COR-L47 (cell line): ENCODE measurements at regions not wholly inside any gene's neighbourhood (a gene's known extent, or its start where the extent isn't known, plus 50 kb on each side); places are given as distances from the start of the nearest gene placed in this dataset.

ENCODE experiments used
- DNase-seq: peaks from one replicate; lab custom pipeline; 2025; lab: John Stamatoyannopoulos, UW

- DNase-seq, result peak; percentile 66
These were observed 344.6 kb upstream of the SHH start for GRCh38 chr7:156156734-156157408.

GRCh38 chr7:156155988-156156733, 343.9 kb upstream of the SHH start:
- DNase-seq, result peak; percentile 66

GRCh38 chr7:156153590-156153989, 341.3 kb upstream of the SHH start:
- no peak for DNase-seq

- no peak for DNase-seq
These were observed 340.1 kb upstream of the SHH start for GRCh38 chr7:156152390-156152789.

- no peak for DNase-seq
These were observed 339.4 kb upstream of the SHH start for GRCh38 chr7:156151658-156152057.

- peak; percentile 6 for DNase-seq
These were observed 338.8 kb upstream of the SHH start for GRCh38 chr7:156151078-156151477.

- no peak for DNase-seq
These were observed 336.7 kb upstream of the SHH start for GRCh38 chr7:156148995-156149394.

GRCh38 chr7:156148547-156148946, 336.3 kb upstream of the SHH start:
- no peak for DNase-seq

- DNase-seq, result no peak
These were observed 335.7 kb upstream of the SHH start for GRCh38 chr7:156147756-156148504.

GRCh38 chr7:156147104-156147503, 334.8 kb upstream of the SHH start:
- no peak for DNase-seq

GRCh38 chr7:156145996-156146395, 333.7 kb upstream of the SHH start:
- no peak for DNase-seq

- DNase-seq, result no peak
These were observed 332.9 kb upstream of the SHH start for GRCh38 chr7:156145184-156145583.

GRCh38 chr7:156143683-156144082, 331.4 kb upstream of the SHH start:
- no peak for DNase-seq

- DNase-seq, result no peak
These were observed 330.9 kb upstream of the SHH start for GRCh38 chr7:156143158-156143557.

- no peak for DNase-seq
These were observed 329.7 kb upstream of the SHH start for GRCh38 chr7:156141941-156142340.

GRCh38 chr7:156140896-156141295, 328.6 kb upstream of the SHH start:
- no peak for DNase-seq

- DNase-seq, result no peak
These were observed 328.2 kb upstream of the SHH start for GRCh38 chr7:156140447-156140846.

- no peak for DNase-seq
These were observed 327.4 kb upstream of the SHH start for GRCh38 chr7:156139633-156140032.

GRCh38 chr7:156139112-156139511, 326.8 kb upstream of the SHH start:
- DNase-seq, result no peak

- DNase-seq, result no peak
These were observed 319.6 kb upstream of the SHH start for GRCh38 chr7:156131881-156132280.

- DNase-seq, result no peak
These were observed 317.3 kb upstream of the SHH start for GRCh38 chr7:156129522-156129921.

- no peak for DNase-seq
These were observed 316.2 kb upstream of the SHH start for GRCh38 chr7:156128496-156128895.
